GM06990 (cell line): ENCODE measurements at regions not wholly inside any gene's neighbourhood (a gene's known extent, or its start where the extent isn't known, plus 50 kb on each side); places are given as distances from the start of the nearest gene placed in this dataset.
"Not testable (repeated sequence)": the region's sequence is repeated elsewhere in the genome, so short reads cannot be mapped to it uniquely, and the experiment has no call there.

Experiments
- DNase-seq: peaks from one replicate; pipeline ENCODE4 v3.0.0-alpha.2; 2011; ENCODE audit not compliant: insufficient read length; ENCODE audit errors: extremely low read depth
- H3K27me3 ChIP-seq: replicated peaks from 2 replicates; pipeline ENCODE4 v1.6.0; 2011; ENCODE audit warnings: low read length; ENCODE audit not compliant: control insufficient read depth, insufficient read depth
- H3K36me3 ChIP-seq: 2 replicates; pipeline ENCODE4 v1.5.1; 2011; ENCODE audit warnings: low read length; ENCODE audit not compliant: control insufficient read depth, insufficient read depth
- H3K4me3 ChIP-seq: replicated peaks from 2 replicates; pipeline ENCODE4 v1.5.1; 2011; ENCODE audit warnings: low read depth, mild to moderate bottlenecking, control low read depth, low read length
- CTCF ChIP-seq: IDR thresholded peaks from 2 replicates; pipeline ENCODE4 v1.5.1; 2011; ENCODE audit warnings: low read length, control low read depth, mild to moderate bottlenecking, inconsistent platforms; ENCODE audit not compliant: insufficient read depth, poor library complexity, severe bottlenecking

DNA sequence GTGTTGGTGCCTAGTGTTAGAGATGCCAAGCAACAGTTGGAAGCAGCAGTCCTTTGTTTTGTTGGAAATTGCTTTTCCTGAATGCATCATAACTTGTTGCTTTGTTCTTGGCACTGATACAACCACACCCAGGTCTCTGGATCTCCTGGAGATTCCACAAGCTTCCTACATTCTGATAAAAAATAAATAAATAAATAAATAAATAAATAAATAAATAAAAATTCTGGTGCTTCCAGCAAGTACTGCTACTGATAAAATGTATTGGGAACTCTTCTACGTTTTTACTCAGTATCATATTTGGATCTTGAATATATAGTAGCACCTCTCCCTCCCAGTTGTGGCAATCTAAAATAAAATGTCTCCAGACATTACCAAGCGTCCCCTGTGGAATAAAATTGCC is 62.7 kb upstream of the GRID2 start:
- TF ChIP-seq CTCF = no peak

GRCh38 chr4:92246384-92246783 is 57.4 kb upstream of the GRID2 start:
- no peak for TF ChIP-seq CTCF
- Histone ChIP-seq H3K36me3 (no peaks in the 10 kb centered on the region), H3K27me3 (no peaks in the 10 kb centered on the region), H3K4me3 (no peak overlapping the region)
- DNase-seq = no peak

More for the DNA sequence above, 62.7 kb upstream of the GRID2 start:
- Histone ChIP-seq H3K4me3 (no peak overlapping the region), H3K27me3 (no peaks in the 10 kb centered on the region), H3K36me3 (no peaks in the 10 kb centered on the region)
- no peak for DNase-seq

- no peak for TF ChIP-seq CTCF
- no peaks in the 10 kb centered on the region for H3K36me3 ChIP-seq
- no peaks in the 10 kb centered on the region for H3K27me3 ChIP-seq
- no peak overlapping the region for H3K4me3 ChIP-seq
- no peak for DNase-seq
These were observed 54.2 kb upstream of the GRID2 start for GRCh38 chr4:92249541-92249940.

GRCh38 chr4:92251711-92252110 is 52.1 kb upstream of the GRID2 start:
- DNase-seq = no peak
- TF ChIP-seq CTCF = no peak
- no peaks in the 10 kb centered on the region for H3K27me3 ChIP-seq

DNA sequence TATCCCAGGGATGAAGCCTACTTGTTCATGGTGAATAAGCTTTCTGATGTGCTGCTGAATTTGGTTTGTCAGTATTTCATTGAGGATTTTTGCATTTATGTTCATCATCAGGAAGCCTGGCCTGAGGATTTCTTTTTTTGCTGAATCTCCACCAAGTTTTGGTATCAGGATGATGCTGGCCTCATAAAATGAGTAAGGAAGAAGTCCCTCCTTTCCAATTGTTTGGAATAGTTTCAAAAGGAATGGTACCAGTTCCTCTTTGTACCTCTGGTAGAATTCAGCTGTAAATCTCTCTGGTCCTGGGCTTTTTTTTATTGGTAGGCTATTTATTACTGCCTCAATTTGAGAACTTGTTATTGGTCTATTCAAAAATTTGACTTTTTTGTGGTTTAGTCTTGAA is 51.4 kb upstream of the GRID2 start:
- not testable (repeated sequence) for H3K36me3 ChIP-seq, H3K27me3 ChIP-seq, DNase-seq, H3K4me3 ChIP-seq

More at GRCh38 chr4:92251711-92252110, 52.1 kb upstream of the GRID2 start:
- no peak overlapping the region for H3K4me3 ChIP-seq
- H3K36me3 ChIP-seq = no peaks in the 10 kb centered on the region

DNA sequence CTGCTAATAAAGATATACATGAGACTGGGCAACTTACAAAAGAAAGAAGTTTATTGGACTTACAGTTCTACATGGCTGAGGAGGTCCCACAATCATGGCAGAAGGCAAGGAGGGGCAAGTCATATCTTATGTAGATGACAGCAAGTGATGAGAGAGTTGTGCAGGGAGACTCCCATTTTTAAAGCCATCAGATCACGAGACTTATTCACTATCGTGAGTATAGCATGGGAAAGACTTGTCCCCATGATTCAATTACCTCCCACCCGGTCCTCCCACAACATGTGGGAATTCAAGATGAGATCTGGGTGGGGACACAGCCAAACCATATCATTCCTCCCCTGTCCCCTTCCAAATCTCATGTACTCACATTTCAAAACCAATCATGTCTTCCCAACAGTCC is 50.9 kb upstream of the GRID2 start:
- Histone ChIP-seq H3K4me3 (no peak overlapping the region), H3K27me3 (no peaks in the 10 kb centered on the region), H3K36me3 (no peaks in the 10 kb centered on the region)
- TF ChIP-seq CTCF = no peak
- no peak for DNase-seq
